GM06990 (cell line): ENCODE measurements at regions not wholly inside any gene's neighbourhood (a gene's known extent, or its start where the extent isn't known, plus 50 kb on each side); places are given as distances from the start of the nearest gene placed in this dataset.
"Not testable (repeated sequence)": the region's sequence is repeated elsewhere in the genome, so short reads cannot be mapped to it uniquely, and the experiment has no call there.

ENCODE experiments used
- DNase-seq: peaks from one replicate; pipeline ENCODE4 v3.0.0-alpha.2; 2011; ENCODE audit not compliant: insufficient read length; ENCODE audit errors: extremely low read depth
- H3K27me3 ChIP-seq: replicated peaks from 2 replicates; pipeline ENCODE4 v1.6.0; 2011; ENCODE audit warnings: low read length; ENCODE audit not compliant: control insufficient read depth, insufficient read depth
- H3K36me3 ChIP-seq: 2 replicates; pipeline ENCODE4 v1.5.1; 2011; ENCODE audit warnings: low read length; ENCODE audit not compliant: control insufficient read depth, insufficient read depth
- H3K4me3 ChIP-seq: replicated peaks from 2 replicates; pipeline ENCODE4 v1.5.1; 2011; ENCODE audit warnings: low read depth, mild to moderate bottlenecking, control low read depth, low read length
- CTCF ChIP-seq: IDR thresholded peaks from 2 replicates; pipeline ENCODE4 v1.5.1; 2011; ENCODE audit warnings: low read length, control low read depth, mild to moderate bottlenecking, inconsistent platforms; ENCODE audit not compliant: insufficient read depth, poor library complexity, severe bottlenecking

GRCh38 chr9:24793787-24794186 lies 248.1 kb upstream of the IZUMO3 start:
- DNase-seq = no peak
- H3K27me3 ChIP-seq = no peaks in the 10 kb centered on the region
- no peak for TF ChIP-seq CTCF
- no peak overlapping the region for H3K4me3 ChIP-seq
- H3K36me3 ChIP-seq = no peaks in the 10 kb centered on the region

GRCh38 chr9:24776226-24776625 lies 230.5 kb upstream of the IZUMO3 start:
- Histone ChIP-seq H3K4me3 (no peak overlapping the region), H3K36me3 (no peaks in the 10 kb centered on the region), H3K27me3 (no peaks in the 10 kb centered on the region)
- no peak for TF ChIP-seq CTCF
- DNase-seq = no peak

- DNase-seq, H3K27me3 ChIP-seq, H3K36me3 ChIP-seq, H3K4me3 ChIP-seq: not testable (repeated sequence)
These were observed 228.5 kb upstream of the IZUMO3 start for GRCh38 chr9:24774199-24774598.

GRCh38 chr9:24766081-24766480 lies 220.4 kb upstream of the IZUMO3 start:
- H3K27me3 ChIP-seq = no peaks in the 10 kb centered on the region
- no peak for TF ChIP-seq CTCF

GRCh38 chr9:24765025-24765756 lies 219.5 kb upstream of the IZUMO3 start:
- Histone ChIP-seq H3K27me3 (no peaks in the 10 kb centered on the region), H3K36me3 (no peaks in the 10 kb centered on the region), H3K4me3 (no peak overlapping the region)
- TF ChIP-seq CTCF = no peak
- no peak for DNase-seq

More at GRCh38 chr9:24766081-24766480, 220.4 kb upstream of the IZUMO3 start:
- no peak overlapping the region for H3K4me3 ChIP-seq
- H3K36me3 ChIP-seq = no peaks in the 10 kb centered on the region
- no peak for DNase-seq

GRCh38 chr9:24738421-24738961 lies 192.8 kb upstream of the IZUMO3 start:
- no peak for TF ChIP-seq CTCF
- H3K36me3 ChIP-seq = no peaks in the 10 kb centered on the region
- no peak overlapping the region for H3K4me3 ChIP-seq
- no peak for DNase-seq
- H3K27me3 ChIP-seq = no peaks in the 10 kb centered on the region
